Calu3 (cell line): ENCODE measurements at regions not wholly inside any gene's neighbourhood (a gene's known extent, or its start where the extent isn't known, plus 50 kb on each side); places are given as distances from the start of the nearest gene placed in this dataset.

Experiments
- BruUV-seq: library from RNA; stranded (reverse); fragments of 400-500 nt; replicated peaks from 2 replicates; lab custom pipeline; 2021; lab: Mats Ljungman, UMichigan
- CTCF ChIA-PET: fragments of 300-600 bp; sonication (Branson Sonifier 250); formaldehyde crosslinking; loops from one replicate; lab custom pipeline; 2022; ENCODE audit warnings: antibody characterized with exemption; lab: Charles Lee
- DNase-seq: peaks from one replicate; pipeline ENCODE4 v3.0.0; 2022
- H3K27ac Mint-ChIP-seq: one replicate; pipeline ENCODE4 v1.8.0; 2022; ENCODE audit warnings: mixed read lengths; ENCODE audit not compliant: unreplicated experiment
- H3K27me3 Mint-ChIP-seq: one replicate; pipeline ENCODE4 v1.8.0; 2022; ENCODE audit warnings: mixed read lengths; ENCODE audit not compliant: unreplicated experiment
- H3K36me3 Mint-ChIP-seq: one replicate; pipeline ENCODE4 v1.8.0; 2022; ENCODE audit warnings: mild to moderate bottlenecking, moderate library complexity, mixed read lengths; ENCODE audit not compliant: insufficient read depth, unreplicated experiment
- H3K4me1 Mint-ChIP-seq: one replicate; pipeline ENCODE4 v1.8.0; 2022; ENCODE audit warnings: mild to moderate bottlenecking, low read depth, mixed read lengths; ENCODE audit not compliant: unreplicated experiment
- H3K4me3 Mint-ChIP-seq: one replicate; pipeline ENCODE4 v1.8.0; 2022; ENCODE audit warnings: mild to moderate bottlenecking, low read depth, moderate library complexity, mixed read lengths; ENCODE audit not compliant: unreplicated experiment
- H3K9me3 Mint-ChIP-seq: one replicate; pipeline ENCODE4 v1.8.0; 2022; ENCODE audit warnings: low read depth, mixed read lengths; ENCODE audit not compliant: unreplicated experiment
- intact Hi-C: fragments of 100-400 bp; cut with micrococcal nuclease; formaldehyde crosslinking; loops from one replicate; pipeline ENCODE4 v1.10.0; 2022; ENCODE audit not compliant: unreplicated experiment
- TF ChIP-seq, protein P1 (sequence below): fragments of 200-600 bp; IDR thresholded peaks from one replicate; pipeline ENCODE4 v1.8.0; 2022; ENCODE audit warnings: antibody characterized with exemption; ENCODE audit not compliant: unreplicated experiment

DNA sequence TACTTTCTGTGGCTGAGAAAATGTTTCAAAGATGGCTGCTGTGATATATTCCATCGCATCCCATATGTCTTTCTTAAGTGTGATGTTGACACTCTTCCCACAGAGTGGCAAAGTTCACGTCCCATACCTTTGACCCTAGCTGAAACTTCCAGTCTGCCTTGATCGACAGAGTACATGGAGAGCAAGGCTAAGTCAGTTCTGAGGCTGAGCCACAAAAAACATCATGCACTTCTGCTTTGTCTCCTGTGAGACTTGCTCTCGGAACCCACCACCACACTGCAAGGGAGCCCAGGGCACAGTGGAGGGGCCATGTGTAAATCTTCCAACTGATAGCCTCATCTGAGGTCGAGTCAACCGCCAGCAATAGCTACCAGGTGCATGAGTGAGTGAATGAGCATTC, 431.9 kb upstream of the RUNX1 start:
- no peak for DNase-seq
- Mint-ChIP-seq H3K4me3 (no peak overlapping the region), H3K36me3 (no peaks in the 10 kb centered on the region), H3K4me1 (no peaks in the 10 kb centered on the region), H3K27me3 (peaks cover 12% of the 10 kb centered on the region), H3K27ac (no peak overlapping the region), H3K9me3 (no peaks in the 10 kb centered on the region)
- CTCF ChIA-PET: no interaction called here
- no TSS peak for BruUV-seq
- intact Hi-C loops: no loop called here
- TF ChIP-seq, protein P1, sequence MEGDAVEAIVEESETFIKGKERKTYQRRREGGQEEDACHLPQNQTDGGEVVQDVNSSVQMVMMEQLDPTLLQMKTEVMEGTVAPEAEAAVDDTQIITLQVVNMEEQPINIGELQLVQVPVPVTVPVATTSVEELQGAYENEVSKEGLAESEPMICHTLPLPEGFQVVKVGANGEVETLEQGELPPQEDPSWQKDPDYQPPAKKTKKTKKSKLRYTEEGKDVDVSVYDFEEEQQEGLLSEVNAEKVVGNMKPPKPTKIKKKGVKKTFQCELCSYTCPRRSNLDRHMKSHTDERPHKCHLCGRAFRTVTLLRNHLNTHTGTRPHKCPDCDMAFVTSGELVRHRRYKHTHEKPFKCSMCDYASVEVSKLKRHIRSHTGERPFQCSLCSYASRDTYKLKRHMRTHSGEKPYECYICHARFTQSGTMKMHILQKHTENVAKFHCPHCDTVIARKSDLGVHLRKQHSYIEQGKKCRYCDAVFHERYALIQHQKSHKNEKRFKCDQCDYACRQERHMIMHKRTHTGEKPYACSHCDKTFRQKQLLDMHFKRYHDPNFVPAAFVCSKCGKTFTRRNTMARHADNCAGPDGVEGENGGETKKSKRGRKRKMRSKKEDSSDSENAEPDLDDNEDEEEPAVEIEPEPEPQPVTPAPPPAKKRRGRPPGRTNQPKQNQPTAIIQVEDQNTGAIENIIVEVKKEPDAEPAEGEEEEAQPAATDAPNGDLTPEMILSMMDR: no peak

DNA sequence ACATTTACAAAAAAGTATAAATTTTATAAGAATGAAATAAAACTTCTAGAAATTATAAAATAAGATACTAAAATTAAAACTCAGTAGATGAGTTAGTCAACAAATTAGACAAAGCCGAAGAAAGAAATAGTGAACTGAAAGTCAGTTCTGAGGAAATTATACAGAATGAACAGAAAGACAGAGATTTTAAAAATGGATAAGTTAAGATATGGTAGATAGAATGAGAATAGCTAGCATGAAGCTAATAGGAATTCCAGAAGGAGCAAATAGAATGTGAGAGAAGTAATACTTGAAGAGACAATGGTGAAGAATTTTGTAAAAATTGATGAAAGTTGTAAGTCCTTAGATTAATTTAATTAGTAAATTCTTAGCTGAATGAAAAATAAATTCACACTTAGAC, 430.4 kb upstream of the RUNX1 start:
- CTCF ChIA-PET: no interaction called here
- TF ChIP-seq, protein P1: no peak
- intact Hi-C loops: no loop called here

DNA sequence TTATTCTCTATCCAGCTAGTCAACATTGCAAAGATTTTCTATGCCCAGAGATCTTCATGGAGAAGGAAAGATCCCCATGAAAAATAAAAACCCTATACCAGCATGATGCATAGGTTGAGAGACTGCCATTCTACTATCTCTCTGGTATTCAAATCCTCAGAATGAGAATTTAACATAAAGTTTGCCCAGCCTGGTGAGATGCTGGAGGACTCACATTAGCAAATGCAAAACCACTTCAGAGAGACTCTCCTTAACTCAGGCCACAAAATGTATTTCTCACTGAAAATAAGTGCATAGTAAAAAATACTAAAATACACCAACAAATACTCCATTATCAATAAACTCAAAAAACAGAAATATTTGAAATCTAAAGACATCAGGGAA, 430.0 kb upstream of the RUNX1 start:
- H3K4me3 Mint-ChIP-seq: no peak overlapping the region
- no TSS peak for BruUV-seq
- H3K9me3 Mint-ChIP-seq: no peaks in the 10 kb centered on the region
- H3K4me1 Mint-ChIP-seq: no peaks in the 10 kb centered on the region
- no peaks in the 10 kb centered on the region for H3K36me3 Mint-ChIP-seq
- TF ChIP-seq, protein P1: no peak
- peaks cover 5% of the 10 kb centered on the region for H3K27me3 Mint-ChIP-seq
- intact Hi-C loops: no loop called here
- CTCF ChIA-PET: no interaction called here
- no peak overlapping the region for H3K27ac Mint-ChIP-seq
- DNase-seq: no peak

More for the DNA sequence above, 430.4 kb upstream of the RUNX1 start:
- H3K4me3 Mint-ChIP-seq: no peak overlapping the region
- H3K27me3 Mint-ChIP-seq: peaks cover 9% of the 10 kb centered on the region
- H3K9me3 Mint-ChIP-seq: no peaks in the 10 kb centered on the region
- H3K36me3 Mint-ChIP-seq: no peaks in the 10 kb centered on the region
- no peak overlapping the region for H3K27ac Mint-ChIP-seq
- BruUV-seq: no TSS peak
- H3K4me1 Mint-ChIP-seq: no peaks in the 10 kb centered on the region
- no peak for DNase-seq

DNA sequence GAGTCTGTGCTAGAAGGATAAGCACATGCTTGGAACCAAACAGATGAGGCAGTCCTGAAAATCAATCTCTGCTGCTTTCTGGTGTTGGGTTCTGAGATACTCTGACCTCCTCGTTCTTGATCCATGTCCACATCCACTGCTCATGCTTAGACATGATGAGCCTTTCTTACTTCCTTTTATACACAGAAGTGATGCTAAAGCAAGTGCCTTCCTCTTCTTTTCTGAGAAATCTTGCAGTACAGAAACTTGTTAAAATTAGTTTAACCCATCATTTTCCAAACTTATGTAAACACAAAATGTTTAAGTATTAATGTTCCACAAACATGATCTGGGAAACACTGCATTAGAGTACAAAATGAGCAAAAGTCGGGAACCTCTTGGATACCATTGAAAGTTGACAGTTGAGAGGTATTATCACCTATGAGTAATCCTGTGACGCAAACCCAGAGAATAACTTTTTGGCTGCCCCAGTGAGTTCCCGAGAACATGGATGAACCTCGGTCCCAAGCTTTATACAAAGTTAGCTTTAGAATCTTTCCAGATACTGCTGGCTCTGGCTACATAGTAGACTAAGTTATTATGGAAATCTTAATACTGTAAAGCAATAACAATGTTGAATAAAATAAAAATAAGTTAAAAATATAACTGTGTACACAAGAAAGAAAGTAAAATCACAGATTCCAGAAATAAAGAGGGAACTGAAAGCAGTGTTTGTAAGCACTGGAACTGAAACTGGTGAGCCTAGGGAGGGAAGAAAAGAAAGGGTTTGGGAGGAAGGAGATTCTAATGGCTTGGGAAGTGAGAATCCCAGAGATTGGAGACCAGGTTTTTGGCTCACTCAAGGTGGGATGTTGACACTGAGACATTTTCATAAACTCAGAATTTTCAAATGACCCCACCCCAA, 429.3 kb upstream of the RUNX1 start:
- H3K36me3 Mint-ChIP-seq: no peaks in the 10 kb centered on the region
- no peak for DNase-seq
- H3K4me1 Mint-ChIP-seq: no peaks in the 10 kb centered on the region
- H3K9me3 Mint-ChIP-seq: no peaks in the 10 kb centered on the region
- TF ChIP-seq, protein P1: no peak
- CTCF ChIA-PET: no interaction called here
- no TSS peak for BruUV-seq
- no peak overlapping the region for H3K4me3 Mint-ChIP-seq
- no peak overlapping the region for H3K27ac Mint-ChIP-seq
- no peaks in the 10 kb centered on the region for H3K27me3 Mint-ChIP-seq
- intact Hi-C loops: no loop called here
